Gastrocnemius medialis (tissue), 4 donors: ENCODE measurements at regions not wholly inside any gene's neighbourhood (a gene's known extent, or its start where the extent isn't known, plus 50 kb on each side); places are given as distances from the start of the nearest gene placed in this dataset.

ENCODE experiments used
- POLR2A ChIP-seq, 2 donors: fragments of 450-650 bp; IDR thresholded peaks; one replicate each; pipeline ENCODE4 v1.6.1; 2017; ENCODE audit warnings: antibody characterized with exemption in 2 of 2, mild to moderate bottlenecking in 2 of 2, moderate library complexity in 2 of 2
- TF ChIP-seq, protein P1 (sequence below), 5 experiments: fragments of 450-650 bp in 3 of 5; fragments of 200-600 bp in 2 of 5; sonication (generic) in 2 of 5; IDR thresholded peaks in 4 of 5; conservative IDR thresholded peaks in 1 of 5; 1 replicate in 4 of 5; 2 replicates in 1 of 5; pipeline ENCODE4 v1.5.1; 2016 to 2019; ENCODE audit warnings: antibody characterized with exemption in 5 of 5, mild to moderate bottlenecking in 3 of 5, moderate library complexity in 3 of 5

- TF ChIP-seq, protein P1, sequence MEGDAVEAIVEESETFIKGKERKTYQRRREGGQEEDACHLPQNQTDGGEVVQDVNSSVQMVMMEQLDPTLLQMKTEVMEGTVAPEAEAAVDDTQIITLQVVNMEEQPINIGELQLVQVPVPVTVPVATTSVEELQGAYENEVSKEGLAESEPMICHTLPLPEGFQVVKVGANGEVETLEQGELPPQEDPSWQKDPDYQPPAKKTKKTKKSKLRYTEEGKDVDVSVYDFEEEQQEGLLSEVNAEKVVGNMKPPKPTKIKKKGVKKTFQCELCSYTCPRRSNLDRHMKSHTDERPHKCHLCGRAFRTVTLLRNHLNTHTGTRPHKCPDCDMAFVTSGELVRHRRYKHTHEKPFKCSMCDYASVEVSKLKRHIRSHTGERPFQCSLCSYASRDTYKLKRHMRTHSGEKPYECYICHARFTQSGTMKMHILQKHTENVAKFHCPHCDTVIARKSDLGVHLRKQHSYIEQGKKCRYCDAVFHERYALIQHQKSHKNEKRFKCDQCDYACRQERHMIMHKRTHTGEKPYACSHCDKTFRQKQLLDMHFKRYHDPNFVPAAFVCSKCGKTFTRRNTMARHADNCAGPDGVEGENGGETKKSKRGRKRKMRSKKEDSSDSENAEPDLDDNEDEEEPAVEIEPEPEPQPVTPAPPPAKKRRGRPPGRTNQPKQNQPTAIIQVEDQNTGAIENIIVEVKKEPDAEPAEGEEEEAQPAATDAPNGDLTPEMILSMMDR (IDR thresholded peaks at IDR 0.05 in 4 of 5, conservative IDR thresholded peaks at IDR 0.05 in 1 of 5) = no peak
- TF ChIP-seq POLR2A (IDR thresholded peaks at IDR 0.05) = no peak
Measured at GRCh38 chr13:33352526-33352925, 67.0 kb upstream of the STARD13 start.
